ENCODE measurements at regions not wholly inside any gene's neighbourhood (a gene's known extent, or its start where the extent isn't known, plus 50 kb on each side); places are given as distances from the start of the nearest gene placed in this dataset.

GRCh38 chr6:117028256-117028655 is 151.2 kb downstream of the RFX6 start:
- TF ChIP-seq POLR2A (IDR thresholded peaks at IDR 0.05) (no peak), CTCF (IDR thresholded peaks at IDR 0.05) (no peak)

Data from upper lobe of left lung (tissue), 4 donors.